A172 (cell line): ENCODE measurements at regions not wholly inside any gene's neighbourhood (a gene's known extent, or its start where the extent isn't known, plus 50 kb on each side); places are given as distances from the start of the nearest gene placed in this dataset.

Source experiments
- DNase-seq: peaks from one replicate; pipeline ENCODE4 v3.0.0-alpha.2; 2015; ENCODE audit warnings: low spot score

GRCh38 chr10:44244745-44245600 lies 139.9 kb downstream of the CXCL12 start:
- no peak for DNase-seq

DNA sequence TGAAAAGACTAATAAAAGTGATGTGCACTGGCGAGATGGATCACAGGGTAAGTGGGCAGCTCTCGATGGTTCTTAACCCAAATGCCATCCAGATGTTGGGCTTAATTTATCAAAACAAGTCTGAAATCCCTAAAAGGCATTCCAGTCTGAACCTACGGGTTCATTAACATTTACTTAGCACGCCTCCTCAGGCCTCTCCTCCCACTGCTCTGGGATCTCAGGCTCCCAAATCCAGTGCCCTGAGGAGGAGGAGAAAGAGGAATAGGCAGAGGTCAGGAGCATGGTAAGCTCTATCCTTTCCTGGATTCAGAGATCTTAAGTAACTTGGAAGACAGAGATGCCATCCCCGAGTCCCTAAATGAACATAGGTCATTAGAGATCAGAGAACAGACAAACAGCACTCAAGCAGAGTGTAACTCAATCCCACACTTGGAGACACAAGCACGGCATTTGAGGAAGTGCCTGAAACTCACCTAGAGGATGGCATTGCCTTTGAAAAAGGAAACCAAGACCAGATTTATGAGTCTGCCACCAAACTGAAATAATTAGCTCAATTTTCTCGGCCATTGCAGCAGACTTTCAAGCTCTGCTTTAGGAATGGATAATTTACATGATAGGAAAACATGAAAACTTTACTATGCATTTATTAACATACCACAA lies 140.9 kb downstream of the CXCL12 start:
- no peak for DNase-seq

DNA sequence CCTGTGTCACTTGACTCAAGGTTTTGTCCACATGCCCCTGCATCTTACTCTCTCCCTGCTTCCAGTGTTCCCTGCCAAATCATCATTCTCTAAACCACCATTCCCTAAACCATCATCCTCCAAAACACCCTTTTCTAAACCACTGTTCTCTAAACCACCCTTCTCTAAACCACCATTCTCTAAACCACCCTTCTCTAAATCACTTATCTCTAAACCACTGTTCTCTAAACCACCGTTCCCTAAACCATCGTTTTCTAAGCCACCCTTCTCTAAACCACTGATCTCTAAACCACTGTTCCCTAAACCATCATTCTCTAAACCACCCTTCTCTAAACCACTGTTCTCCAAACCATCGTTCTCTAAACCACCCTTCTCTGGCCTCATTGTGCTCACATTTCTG lies 142.1 kb downstream of the CXCL12 start:
- DNase-seq, result no peak

- no peak for DNase-seq
Measured at GRCh38 chr10:44242091-44242490, 142.8 kb downstream of the CXCL12 start.

- peak; percentile 41 for DNase-seq
Measured at GRCh38 chr10:44240584-44241205, 144.2 kb downstream of the CXCL12 start.

GRCh38 chr10:44238212-44238611 lies 146.7 kb downstream of the CXCL12 start:
- DNase-seq, result no peak

GRCh38 chr10:44237364-44238049 lies 147.4 kb downstream of the CXCL12 start:
- DNase-seq, result no peak

- no peak for DNase-seq
Measured at GRCh38 chr10:44235363-44235762, 149.5 kb downstream of the CXCL12 start.

DNA sequence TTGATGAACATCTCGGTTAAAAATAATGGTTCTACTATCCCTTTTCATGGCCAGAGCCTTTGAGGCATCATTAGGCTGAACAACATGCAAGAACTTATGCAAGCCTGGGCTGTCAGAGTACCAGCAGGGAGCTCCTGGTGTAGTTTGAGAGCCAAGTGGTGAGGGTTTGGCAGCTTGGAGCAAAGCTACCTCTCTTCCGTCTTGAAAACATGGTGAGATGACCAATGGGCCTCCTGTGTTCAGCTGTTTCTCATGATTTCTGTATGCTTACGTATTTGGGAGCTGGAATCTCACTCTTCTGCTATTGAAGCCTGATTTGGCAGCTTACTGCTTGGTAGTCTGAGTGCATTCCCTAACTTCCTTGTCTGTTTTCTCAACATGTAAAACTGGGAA lies 150.4 kb downstream of the CXCL12 start:
- no peak for DNase-seq

GRCh38 chr10:44233561-44234482 lies 151.1 kb downstream of the CXCL12 start:
- DNase-seq, result no peak

GRCh38 chr10:44217274-44217820 lies 167.6 kb downstream of the CXCL12 start:
- no peak for DNase-seq

DNA sequence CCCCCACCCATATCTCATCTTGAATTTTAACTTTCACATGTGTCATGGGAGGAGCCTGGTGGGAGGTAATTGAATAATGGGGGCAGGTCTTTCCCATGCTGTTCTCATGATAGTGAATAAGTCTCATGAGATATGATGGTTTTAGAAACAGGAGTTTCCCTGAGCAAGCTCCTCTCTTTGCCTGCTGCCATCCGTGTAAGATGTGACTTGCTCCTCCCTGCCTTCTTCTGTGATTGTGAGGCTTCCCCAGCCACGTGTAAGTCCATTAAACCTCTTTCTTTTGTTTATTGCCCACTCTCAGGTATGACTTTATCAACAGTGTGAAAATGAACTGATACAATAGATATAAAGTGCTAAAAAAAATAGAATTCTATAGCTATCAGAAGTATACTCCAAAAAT lies 168.8 kb downstream of the CXCL12 start:
- no peak for DNase-seq

DNA sequence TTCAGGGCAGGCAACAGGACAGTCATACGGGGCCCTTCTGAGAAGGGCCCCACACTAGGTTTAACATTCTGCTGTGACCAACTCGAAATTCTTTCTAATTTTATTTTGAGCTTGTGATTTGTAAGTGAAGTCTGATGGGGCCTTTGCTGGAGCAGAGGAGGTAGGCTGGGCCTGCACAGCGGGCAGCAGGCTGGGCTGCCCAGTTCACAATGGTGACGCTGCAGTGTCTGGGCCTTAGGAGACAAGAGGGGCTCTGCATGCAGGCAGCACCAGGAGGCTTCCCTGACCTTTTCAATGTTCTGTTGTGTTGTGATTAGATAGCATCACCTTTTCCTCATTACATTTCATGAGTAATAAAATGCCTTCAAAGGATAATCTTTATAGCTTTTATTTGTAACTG lies 175.1 kb downstream of the CXCL12 start:
- DNase-seq, result no peak

DNA sequence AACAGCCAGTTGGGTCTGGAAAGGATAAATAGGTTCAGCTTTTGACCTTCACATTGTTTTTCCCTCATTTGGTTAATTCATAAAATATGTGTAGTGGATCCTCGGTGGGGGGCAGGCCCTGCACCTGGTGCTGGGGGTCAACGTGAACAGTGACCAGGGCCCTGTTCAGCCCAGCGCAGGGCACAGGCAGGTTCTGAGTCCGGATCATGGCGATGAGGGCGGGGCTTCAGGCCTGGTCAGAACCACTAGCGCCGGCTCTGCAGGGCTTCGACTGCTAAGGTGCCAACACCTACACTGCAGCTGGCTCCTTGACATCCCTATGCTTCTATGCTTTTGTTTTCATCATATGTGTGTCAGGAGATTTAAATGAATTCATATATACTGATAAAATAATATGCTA lies 177.7 kb downstream of the CXCL12 start:
- no peak for DNase-seq

GRCh38 chr10:44206127-44206818 lies 178.6 kb downstream of the CXCL12 start:
- no peak for DNase-seq

- DNase-seq, result no peak
Measured at GRCh38 chr10:44205067-44205466, 179.8 kb downstream of the CXCL12 start.

GRCh38 chr10:44203535-44203934 lies 181.4 kb downstream of the CXCL12 start:
- DNase-seq, result no peak

DNA sequence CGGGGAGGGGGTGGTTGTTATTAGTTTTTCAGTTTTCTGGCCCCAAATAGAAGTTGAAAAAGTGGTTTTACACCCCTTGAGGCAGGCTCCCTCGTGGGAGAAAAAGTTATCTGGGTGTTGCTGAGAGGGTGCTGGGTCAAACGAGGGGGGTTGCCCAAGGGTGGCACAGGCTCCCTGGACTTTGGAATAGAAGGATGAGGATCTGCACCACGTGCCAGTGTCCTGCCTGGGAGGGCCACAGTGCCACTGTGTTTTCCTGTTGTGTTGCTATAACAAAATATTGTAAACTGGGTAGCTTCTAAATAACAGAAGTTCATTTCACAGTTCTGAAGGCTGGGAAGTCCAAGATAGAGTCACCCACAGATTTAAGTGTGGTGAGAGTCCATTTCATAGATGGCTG lies 181.9 kb downstream of the CXCL12 start:
- no peak for DNase-seq

DNA sequence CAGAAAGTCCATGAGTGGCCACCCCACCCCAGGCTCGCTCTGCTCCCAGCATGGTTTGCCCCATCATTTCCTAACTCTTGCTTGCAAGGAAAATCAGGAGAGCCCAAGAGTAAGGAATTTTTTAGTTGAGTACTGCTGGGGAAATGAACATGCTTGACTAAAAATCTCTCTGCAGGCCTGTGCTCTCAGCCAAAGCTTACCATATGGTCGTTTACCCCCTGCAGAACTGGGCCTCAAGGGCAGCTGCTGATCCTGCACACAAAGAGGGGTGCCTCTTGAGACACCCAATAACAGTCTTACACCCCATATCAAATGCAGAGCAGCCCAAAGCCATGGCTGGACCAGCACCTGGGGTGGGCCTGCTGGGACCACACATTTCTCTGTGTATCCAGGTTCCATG lies 183.2 kb downstream of the CXCL12 start:
- no peak for DNase-seq

GRCh38 chr10:44201011-44201410 lies 183.9 kb downstream of the CXCL12 start:
- DNase-seq, result no peak
